ENCODE measurements at regions not wholly inside any gene's neighbourhood (a gene's known extent, or its start where the extent isn't known, plus 50 kb on each side); places are given as distances from the start of the nearest gene placed in this dataset.

GRCh38 chr5:147169901-147170300 lies 64.9 kb upstream of the STK32A start:
- DNase-seq = no peak

DNA sequence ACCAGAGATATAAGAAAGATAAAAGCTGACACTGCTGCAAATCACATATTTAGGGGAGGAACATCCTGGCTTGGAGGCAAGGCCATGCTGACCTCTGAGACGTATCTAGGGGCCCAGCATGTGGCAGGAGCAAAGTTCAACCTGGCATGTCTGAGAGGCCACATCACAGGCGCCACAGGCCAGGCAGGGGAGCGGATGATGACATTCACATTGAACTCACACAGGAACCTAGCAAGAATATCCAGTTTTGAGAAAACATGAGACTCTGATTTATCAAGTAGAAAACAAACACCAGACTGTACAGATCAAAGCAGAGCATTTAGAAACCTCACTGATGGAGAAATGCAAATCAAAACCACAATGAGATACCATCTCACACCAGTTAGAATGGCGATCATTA lies 64.2 kb upstream of the STK32A start:
- no peak for DNase-seq

DNA sequence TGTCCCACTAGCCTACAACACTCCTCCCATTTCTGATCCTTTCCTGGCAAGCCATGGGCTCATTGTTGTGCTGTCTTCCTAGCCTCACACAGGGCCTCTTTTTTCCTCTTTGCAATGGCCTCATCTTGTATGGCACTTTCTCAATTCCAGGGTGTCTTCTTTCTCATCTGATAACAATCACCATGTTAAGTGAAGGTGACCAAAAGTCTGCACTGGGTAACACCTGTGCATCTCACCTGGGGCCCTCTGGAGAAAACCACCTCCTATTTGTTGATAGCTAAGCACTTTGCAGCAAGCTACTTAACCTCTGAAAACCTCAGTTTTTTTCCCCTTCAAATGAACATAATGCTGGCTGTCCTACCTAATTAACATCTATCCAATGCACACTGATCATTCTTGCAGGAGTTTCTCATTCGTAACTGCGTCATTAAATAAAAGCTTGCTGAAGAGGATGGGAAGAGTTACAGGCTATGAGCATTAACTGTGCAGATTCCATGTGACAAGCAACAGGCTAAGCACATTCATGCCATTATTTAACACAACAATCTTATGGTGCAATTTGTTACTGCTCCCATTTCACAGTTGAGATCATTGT lies 60.1 kb upstream of the STK32A start:
- no peak for DNase-seq

GRCh38 chr5:147175516-147176097 lies 59.2 kb upstream of the STK32A start:
- no peak for DNase-seq

- DNase-seq = no peak
Measured at GRCh38 chr5:147176422-147176821, 58.4 kb upstream of the STK32A start.

- DNase-seq = no peak
Measured at GRCh38 chr5:147177125-147177840, 57.5 kb upstream of the STK32A start.

DNA sequence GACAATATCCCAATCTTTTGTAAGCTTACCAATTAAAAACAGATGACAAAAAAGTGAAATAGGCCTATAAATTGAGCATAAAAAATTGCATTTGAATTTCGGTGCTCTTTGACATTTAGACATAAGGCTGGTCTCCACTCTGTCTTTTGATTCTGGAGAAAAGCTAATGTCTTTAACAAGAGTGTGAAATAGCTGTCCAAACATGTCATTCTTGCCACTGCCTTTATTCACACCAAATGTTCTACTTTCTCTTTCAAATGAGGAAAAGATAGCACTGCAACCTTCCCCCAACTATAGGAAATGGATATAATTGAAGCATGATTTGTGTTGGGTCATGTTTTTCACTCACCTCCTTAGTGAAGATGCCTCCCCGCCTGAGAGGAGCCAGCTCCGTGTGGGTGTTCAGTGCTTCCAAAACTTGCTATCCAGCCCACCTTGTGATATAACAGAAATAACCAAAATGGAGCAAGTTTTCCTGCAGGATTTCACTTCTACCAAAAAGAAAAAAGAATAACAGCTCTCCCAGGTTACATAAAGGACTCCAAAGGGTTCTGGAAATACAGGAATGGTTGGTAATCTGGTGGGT lies 55.2 kb upstream of the STK32A start:
- no peak for DNase-seq

- DNase-seq = no peak
Measured at GRCh38 chr5:147180751-147181150, 54.1 kb upstream of the STK32A start.
